Tibial artery (tissue), 4 donors: ENCODE measurements at regions not wholly inside any gene's neighbourhood (a gene's known extent, or its start where the extent isn't known, plus 50 kb on each side); places are given as distances from the start of the nearest gene placed in this dataset.

Experiments used
- DNase-seq, 2 donors: peaks; one replicate each; pipeline ENCODE4 v3.0.0-alpha.2; 2019
- H3K27ac ChIP-seq, 2 donors: fragments of 200-600 bp; sonication (generic) in 1 of 2; 1 replicate in 1 of 2; 2 replicates in 1 of 2; pipeline ENCODE4 v1.5.1; 2018 to 2019; ENCODE audit warnings: mild to moderate bottlenecking in 1 of 2
- H3K27me3 ChIP-seq, 2 donors: fragments of 200-600 bp; sonication (generic) in 1 of 2; one replicate each; pipeline versions ENCODE4 v1.5.1 to v1.6.0; 2016 to 2019
- H3K36me3 ChIP-seq, 3 donors: fragments of 200-600 bp; sonication (generic) in 2 of 3; one replicate each; pipeline ENCODE4 v1.5.1; 2016 to 2019; ENCODE audit warnings: mild to moderate bottlenecking in 2 of 3
- H3K4me1 ChIP-seq, 4 donors: fragments of 200-600 bp; sonication (generic) in 2 of 4; 1 replicate in 3 of 4; 2 replicates in 1 of 4; pipeline ENCODE4 v1.5.1; 2016 to 2019
- H3K4me3 ChIP-seq, 2 donors: fragments of 200-600 bp; sonication (generic) in 1 of 2; 1 replicate in 1 of 2; 2 replicates in 1 of 2; pipeline ENCODE4 v1.5.1; 2018 to 2019; ENCODE audit warnings: mild to moderate bottlenecking in 2 of 2
- H3K9me3 ChIP-seq, 3 donors: fragments of 200-600 bp; sonication (generic) in 1 of 3; one replicate each; pipeline ENCODE4 v1.5.1; 2016 to 2019
- intact Hi-C: fragments of 100-400 bp; cut with DNase I; formaldehyde crosslinking; loops from one replicate; pipeline ENCODE4 v1.15.0; 2023; ENCODE audit warnings: low total_unique reads
- TF ChIP-seq, protein P1 (sequence below), 2 experiments: fragments of 200-600 bp in 1 of 2; fragments of 450-650 bp in 1 of 2; IDR thresholded peaks; one replicate each; pipeline ENCODE4 v1.5.1; 2017 to 2019; ENCODE audit warnings: antibody characterized with exemption in 2 of 2, mild to moderate bottlenecking in 1 of 2, moderate library complexity in 1 of 2

DNA sequence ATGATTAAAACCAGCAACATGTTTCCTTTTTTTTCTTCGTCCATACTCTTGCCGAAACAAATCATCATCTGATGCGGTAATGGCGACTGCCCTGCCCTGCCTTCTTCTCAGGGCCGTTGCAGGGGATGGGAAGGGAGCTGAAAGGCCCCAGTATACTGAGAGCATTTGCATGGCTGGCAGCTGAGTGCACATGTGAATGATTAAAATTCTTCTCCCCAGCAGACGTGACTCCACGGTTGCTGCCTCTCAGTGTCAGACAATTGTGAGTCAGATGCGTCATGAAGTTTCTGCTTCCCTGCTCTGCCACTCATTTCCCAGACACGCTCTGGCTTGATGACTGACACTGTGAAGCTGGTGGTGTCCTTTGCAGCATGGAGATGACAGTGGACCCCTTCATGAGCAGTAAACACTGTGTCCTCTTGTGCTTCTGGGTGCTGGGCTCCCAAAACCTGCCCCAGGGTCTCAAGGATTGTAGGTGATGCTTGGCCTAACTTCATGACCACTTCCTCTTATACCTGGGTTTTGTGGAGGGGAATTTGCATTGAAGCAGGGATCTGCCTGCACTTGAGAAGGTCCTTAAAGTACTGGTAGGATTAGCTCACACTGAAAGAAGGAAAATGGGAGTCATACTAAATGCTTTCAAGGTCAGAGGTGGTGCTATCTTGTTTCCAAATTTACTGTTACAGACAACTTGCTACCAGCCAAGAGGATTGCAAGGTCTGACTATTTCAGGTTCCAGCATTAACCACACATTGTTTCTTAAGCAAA lies 222.5 kb upstream of the COPS8 start:
- DNase-seq, result peak in 1 of 2 donors; percentile 27
- no peak overlapping the region for H3K4me3 ChIP-seq
- TF ChIP-seq, protein P1, sequence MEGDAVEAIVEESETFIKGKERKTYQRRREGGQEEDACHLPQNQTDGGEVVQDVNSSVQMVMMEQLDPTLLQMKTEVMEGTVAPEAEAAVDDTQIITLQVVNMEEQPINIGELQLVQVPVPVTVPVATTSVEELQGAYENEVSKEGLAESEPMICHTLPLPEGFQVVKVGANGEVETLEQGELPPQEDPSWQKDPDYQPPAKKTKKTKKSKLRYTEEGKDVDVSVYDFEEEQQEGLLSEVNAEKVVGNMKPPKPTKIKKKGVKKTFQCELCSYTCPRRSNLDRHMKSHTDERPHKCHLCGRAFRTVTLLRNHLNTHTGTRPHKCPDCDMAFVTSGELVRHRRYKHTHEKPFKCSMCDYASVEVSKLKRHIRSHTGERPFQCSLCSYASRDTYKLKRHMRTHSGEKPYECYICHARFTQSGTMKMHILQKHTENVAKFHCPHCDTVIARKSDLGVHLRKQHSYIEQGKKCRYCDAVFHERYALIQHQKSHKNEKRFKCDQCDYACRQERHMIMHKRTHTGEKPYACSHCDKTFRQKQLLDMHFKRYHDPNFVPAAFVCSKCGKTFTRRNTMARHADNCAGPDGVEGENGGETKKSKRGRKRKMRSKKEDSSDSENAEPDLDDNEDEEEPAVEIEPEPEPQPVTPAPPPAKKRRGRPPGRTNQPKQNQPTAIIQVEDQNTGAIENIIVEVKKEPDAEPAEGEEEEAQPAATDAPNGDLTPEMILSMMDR (IDR thresholded peaks at IDR 0.05), result no peak
- intact Hi-C loops, result loop anchor here (10.0 kb wide), 1 partner anchor 1788 kb away; no protein-coding TSS in a partner anchor
- peaks cover 0 to 8% (median 0%) of the 10 kb centered on the region in 3 donors for H3K9me3 ChIP-seq
- no peaks in the 10 kb centered on the region for H3K27me3 ChIP-seq
- H3K36me3 ChIP-seq, result no peaks in the 10 kb centered on the region
- no peaks in the 10 kb centered on the region for H3K4me1 ChIP-seq
- no peak overlapping the region for H3K27ac ChIP-seq

DNA sequence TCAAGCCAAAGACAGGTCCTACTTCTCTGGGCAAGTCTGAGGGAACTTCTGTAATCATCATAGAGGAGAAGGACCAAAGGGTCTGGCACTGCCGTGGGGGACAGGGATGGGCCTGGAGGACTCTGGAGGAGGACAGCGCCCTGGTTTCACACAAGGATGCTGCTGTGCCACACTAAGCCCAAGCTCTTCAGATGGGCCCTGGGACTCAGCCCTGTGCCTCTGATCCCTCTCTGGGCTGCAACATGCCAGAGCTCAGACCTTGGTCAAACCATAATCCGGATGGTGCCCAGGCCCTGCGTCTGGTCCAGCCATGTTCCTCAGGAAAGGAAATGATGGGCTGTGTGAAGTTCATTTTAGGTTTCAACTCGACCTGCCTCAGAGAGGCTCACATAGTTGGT lies 222.0 kb upstream of the COPS8 start:
- no peak overlapping the region for H3K4me3 ChIP-seq
- no peak overlapping the region for H3K27ac ChIP-seq
- TF ChIP-seq, protein P1 (IDR thresholded peaks at IDR 0.05), result no peak
- intact Hi-C loops, result loop anchor here (10.0 kb wide), 1 partner anchor 1789 kb away; no protein-coding TSS in a partner anchor
- H3K36me3 ChIP-seq, result no peaks in the 10 kb centered on the region
- no peaks in the 10 kb centered on the region for H3K27me3 ChIP-seq
- H3K9me3 ChIP-seq, result peaks cover 0 to 8% (median 0%) of the 10 kb centered on the region in 3 donors
- no peaks in the 10 kb centered on the region for H3K4me1 ChIP-seq
- peak in 1 of 2 donors; percentile 41 for DNase-seq

DNA sequence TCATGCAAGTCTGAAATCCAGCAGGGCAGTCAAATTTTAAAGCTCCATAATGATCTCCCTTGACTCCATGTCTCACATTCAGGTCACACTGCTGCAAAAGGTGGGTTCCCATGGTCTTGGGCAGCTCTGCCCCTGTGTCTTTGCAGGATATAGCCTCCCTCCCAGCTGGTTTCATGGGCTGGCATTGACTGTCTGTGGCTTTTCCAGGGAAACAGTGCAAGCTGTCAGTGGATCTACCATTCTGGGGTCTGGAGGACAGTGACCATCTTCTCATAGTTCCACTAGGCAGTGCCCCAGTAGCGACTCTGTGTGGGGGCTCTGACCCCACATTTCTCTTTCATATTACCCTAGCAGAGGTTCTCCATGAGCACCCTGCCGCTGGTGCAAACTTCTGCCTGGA lies 220.6 kb upstream of the COPS8 start:
- no peaks in the 10 kb centered on the region for H3K27me3 ChIP-seq
- TF ChIP-seq, protein P1 (IDR thresholded peaks at IDR 0.05), result no peak
- DNase-seq, result peak in 1 of 2 donors; percentile 25
- H3K4me3 ChIP-seq, result no peak overlapping the region
- intact Hi-C loops, result loop anchor here (10.0 kb wide), 1 partner anchor 1790 kb away; no protein-coding TSS in a partner anchor
- H3K4me1 ChIP-seq, result no peaks in the 10 kb centered on the region
- H3K27ac ChIP-seq, result no peak overlapping the region
- H3K36me3 ChIP-seq, result no peaks in the 10 kb centered on the region
- peaks cover 0 to 8% (median 0%) of the 10 kb centered on the region in 3 donors for H3K9me3 ChIP-seq

DNA sequence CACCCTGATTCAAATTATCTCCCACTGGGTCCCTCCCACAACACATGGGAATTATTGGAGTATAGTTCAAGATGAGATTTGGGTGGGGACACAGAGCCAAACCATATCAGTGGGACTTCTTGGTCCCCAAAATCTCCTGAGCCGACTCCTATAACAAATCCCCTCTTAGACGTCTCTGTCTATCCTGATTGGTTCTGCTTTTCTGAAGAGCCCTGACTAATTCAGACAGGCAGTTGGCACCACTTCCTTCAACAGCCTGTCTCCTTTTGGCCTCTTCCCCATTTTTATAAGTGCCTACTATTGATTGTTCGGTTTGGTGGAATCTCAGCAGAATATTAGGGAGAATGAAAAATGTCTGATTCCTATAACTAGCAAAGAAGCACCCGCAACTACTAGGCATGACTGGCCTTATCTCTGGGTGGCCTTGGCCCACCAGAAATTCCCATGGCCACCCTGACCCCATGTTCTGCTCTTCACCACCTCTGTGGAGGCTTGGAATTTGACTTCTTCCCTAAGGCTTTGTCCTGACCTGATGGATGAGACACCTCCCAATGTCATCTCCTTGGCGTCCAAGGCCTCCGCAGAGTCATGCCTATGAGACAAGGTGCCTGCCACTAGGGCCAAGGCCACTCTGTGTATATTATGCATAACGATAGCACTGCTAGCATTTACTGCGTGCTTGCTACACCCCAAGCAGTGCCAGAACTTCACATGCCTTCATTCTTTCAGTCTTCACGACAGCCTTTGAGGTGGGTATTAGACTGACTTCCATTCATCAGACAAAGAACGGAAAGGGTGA lies 218.9 kb upstream of the COPS8 start:
- H3K9me3 ChIP-seq, result peaks cover 0 to 8% (median 0%) of the 10 kb centered on the region in 3 donors
- no peaks in the 10 kb centered on the region for H3K27me3 ChIP-seq
- H3K36me3 ChIP-seq, result no peaks in the 10 kb centered on the region
- TF ChIP-seq, protein P1 (IDR thresholded peaks at IDR 0.05), result no peak
- H3K4me1 ChIP-seq, result no peaks in the 10 kb centered on the region
- peak in 1 of 2 donors; percentile 47 for DNase-seq
- H3K4me3 ChIP-seq, result no peak overlapping the region
- H3K27ac ChIP-seq, result no peak overlapping the region
- intact Hi-C loops, result loop anchor here (10.0 kb wide), 1 partner anchor 1792 kb away; no protein-coding TSS in a partner anchor

DNA sequence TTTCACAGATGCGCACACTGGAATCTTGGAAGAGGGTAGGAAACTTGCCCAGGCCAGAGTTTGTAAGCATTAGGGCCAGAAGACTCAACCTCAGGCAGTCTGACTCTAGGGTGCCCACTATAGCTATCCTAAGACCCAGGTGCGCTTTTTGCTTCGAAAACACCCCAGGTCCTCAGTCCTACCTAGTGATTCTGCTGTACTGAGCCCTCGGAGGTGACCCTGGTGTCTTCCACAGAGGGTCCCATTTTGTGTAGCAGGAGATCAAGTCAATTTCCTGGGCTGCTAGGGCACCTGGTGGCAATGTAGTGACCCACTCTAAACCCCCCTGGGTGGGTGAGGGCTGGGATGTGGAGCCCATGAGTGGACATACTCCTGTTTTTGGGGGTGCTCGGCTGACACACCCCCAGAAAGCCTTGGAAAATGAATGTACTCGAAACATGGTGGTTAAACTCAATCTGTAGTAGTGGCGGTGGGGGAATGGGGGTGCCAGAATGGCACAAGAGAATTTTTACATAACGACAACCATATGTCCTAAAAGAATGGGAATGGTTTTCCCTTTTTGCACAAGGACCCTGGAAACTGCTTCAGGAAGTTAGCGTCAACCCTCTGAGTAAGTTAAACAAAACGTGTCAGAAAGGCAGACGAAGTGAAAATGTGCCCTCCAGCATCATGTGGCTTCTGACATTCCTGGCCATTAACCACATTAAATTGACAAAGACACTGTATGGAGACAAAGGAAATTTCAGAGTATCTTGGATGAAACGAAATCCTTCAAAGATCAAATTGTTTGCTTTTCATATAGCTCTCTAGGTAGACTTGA lies 218.0 kb upstream of the COPS8 start:
- H3K27ac ChIP-seq, result no peak overlapping the region
- H3K4me3 ChIP-seq, result no peak overlapping the region
- peaks cover 0 to 8% (median 0%) of the 10 kb centered on the region in 3 donors for H3K9me3 ChIP-seq
- peak in 1 of 2 donors; percentile 20 for DNase-seq
- intact Hi-C loops, result loop anchor here (10.0 kb wide), 1 partner anchor 1793 kb away; no protein-coding TSS in a partner anchor
- no peaks in the 10 kb centered on the region for H3K36me3 ChIP-seq
- H3K4me1 ChIP-seq, result no peaks in the 10 kb centered on the region
- H3K27me3 ChIP-seq, result no peaks in the 10 kb centered on the region
- TF ChIP-seq, protein P1 (IDR thresholded peaks at IDR 0.05), result no peak
